GM19463 (cell line): ENCODE measurements at regions not wholly inside any gene's neighbourhood (a gene's known extent, or its start where the extent isn't known, plus 50 kb on each side); places are given as distances from the start of the nearest gene placed in this dataset.

Experiments
- ATAC-seq: cut with Tn5 transposase; IDR thresholded peaks from one replicate; pipeline ENCODE4 v1.9.1; 2021; ENCODE audit warnings: mild to moderate bottlenecking, moderate library complexity; ENCODE audit not compliant: unreplicated experiment

DNA sequence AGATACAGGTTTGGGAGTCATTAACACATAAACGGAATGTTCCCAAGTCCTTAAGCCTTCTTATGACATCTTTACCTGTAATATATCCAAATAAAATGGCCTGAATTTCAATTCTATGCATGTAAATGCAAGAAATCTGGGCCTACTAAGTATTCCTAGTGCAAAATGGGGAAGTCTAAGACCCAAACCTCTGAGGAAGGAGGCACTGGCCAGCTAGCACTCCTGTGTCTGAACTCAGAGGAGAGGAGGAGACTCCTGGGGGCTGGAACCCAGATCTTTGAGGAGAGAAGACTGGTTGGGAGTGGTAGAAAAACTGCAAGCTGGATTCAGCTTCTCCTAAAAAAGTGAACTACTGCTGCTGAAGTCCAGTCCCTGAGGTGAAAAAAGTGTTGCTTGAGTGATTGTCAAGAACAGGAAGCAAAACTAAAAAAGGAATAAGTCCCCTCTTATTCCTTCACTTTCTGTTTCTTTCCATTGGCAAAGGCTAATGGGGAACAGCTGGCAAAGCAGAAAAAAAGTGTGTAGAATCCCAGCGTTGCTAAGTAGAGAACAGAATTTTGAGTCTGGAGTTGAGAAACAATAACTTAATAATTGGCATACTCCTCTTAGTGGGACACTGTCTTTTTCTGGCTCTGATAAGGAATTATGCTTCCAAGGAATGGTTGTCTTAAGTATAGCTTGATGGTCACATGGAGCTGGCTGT, 54.8 kb upstream of the ATP2C1 start:
- no peak for ATAC-seq

DNA sequence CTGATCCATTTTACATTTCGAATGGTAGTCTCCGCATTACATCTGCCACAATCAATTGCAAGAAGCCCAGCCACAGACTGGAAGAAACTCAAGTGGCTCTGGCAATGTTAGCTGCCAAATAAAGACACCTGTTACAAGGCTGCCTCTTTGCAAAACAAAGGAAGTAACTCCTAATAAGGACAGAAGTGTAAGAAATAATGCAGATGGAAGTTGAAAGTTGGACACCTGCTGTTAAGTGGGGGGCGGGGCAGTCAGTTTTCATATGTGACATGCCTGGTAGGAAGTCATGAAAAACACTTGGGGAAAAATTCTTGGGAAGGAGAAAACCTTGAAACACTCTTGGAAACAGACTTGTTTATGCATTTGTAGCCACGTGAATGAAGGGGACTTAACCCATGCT, 54.1 kb upstream of the ATP2C1 start:
- peak; percentile 65 for ATAC-seq

DNA sequence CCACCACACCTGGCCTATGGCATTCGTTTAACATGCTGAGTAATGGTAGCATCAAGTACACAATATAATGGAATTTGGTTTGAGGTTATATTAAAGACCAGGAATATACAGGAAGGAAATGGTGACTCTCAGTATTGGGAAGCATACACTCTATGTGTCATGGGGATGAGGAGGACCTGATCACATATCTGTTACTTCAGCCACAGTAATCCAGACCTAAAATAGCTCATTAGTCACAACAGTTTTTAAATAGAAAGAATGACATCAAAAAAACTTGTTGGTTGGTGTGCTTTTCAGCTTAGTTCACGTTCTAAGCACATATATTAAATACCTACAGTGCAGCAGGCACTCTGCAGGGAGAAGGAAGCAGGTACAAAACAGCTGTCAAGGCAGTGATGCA, 52.5 kb upstream of the ATP2C1 start:
- no peak for ATAC-seq

DNA sequence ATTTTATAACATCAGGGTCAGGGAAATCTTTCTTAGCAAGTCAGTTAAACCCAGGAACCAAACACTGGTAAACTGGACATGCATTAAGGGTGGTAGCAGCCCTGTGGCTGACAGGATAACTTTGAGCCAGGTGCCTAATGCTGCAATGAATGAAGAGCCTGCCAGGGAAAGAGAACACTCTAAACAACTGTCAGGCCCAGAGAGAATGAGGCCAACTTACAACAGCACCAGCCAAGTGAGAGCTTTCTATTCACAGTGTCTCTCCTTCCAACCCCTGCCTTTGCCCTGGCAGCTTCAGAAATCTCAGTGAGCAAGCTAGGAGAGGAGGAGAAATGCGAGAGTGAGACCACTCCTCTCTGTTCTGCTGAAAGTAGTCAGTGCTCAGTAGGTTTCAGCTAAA, 50.4 kb upstream of the ATP2C1 start:
- ATAC-seq, result no peak
